ENCODE measurements at regions not wholly inside any gene's neighbourhood (a gene's known extent, or its start where the extent isn't known, plus 50 kb on each side); places are given as distances from the start of the nearest gene placed in this dataset.

GRCh38 chr9:80931163-80931562 lies 758.2 kb downstream of the TLE1 start:
- no peak for TF ChIP-seq CTCF (IDR thresholded peaks at IDR 0.05)
- no peak for DNase-seq (ENCODE audit: low spot score)

DNA sequence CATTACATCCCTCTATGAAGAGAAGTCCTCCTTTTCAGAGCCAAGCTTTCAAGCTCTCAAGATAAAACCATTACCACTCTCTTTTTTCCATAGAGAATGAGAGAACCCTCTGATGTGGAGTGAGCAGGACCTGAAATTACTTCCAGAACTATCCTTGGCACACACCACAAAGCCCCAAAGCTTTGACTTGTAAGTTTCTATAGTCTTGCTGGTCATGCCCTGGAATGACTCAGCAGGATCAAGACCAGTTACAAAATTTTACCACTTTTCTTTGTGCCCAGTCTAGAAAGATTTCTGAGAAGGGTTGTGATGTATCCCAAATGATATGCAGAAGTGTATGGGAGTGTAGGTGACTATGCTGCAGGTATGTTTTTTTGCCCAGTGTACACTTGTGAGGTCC lies 760.6 kb downstream of the TLE1 start:
- no peak for TF ChIP-seq CTCF (IDR thresholded peaks at IDR 0.05)
- ATAC-seq (ENCODE audit: low FRiP score) (no peak), DNase-seq (ENCODE audit: low spot score) (no peak)

More at GRCh38 chr9:80931163-80931562, 758.2 kb downstream of the TLE1 start:
- ATAC-seq (ENCODE audit: low FRiP score), result no peak

GRCh38 chr9:80926611-80927010 lies 762.7 kb downstream of the TLE1 start:
- ATAC-seq (ENCODE audit: low FRiP score) (no peak), DNase-seq (ENCODE audit: low spot score) (no peak)
- TF ChIP-seq CTCF (IDR thresholded peaks at IDR 0.05), result no peak

DNA sequence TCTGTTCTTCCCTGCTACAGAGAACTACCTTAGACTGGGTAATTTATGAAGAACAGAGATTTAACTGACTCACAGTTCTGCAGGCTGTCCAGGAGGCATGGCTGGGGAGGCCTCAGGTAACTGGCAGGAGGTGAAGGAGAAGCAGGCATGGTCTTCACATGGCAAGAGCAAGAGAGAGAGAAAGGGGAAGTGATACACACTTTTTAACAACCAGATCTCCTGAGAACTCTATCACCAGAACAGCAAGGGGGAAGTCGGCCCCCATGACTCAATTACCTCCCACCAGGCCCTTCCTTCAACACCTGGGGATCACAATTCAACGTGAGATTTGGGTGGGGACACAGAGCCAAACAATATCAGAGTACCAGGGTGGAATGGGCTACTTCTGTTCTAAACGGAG lies 766.8 kb downstream of the TLE1 start:
- ATAC-seq (ENCODE audit: low FRiP score) (no peak), DNase-seq (ENCODE audit: low spot score) (no peak)
- TF ChIP-seq CTCF (IDR thresholded peaks at IDR 0.05), result no peak

GRCh38 chr9:80906728-80907127 lies 782.6 kb downstream of the TLE1 start:
- no peak for TF ChIP-seq CTCF (IDR thresholded peaks at IDR 0.05)
- DNase-seq (ENCODE audit: low spot score) (no peak), ATAC-seq (ENCODE audit: low FRiP score) (no peak)

GRCh38 chr9:80899208-80899607 lies 790.1 kb downstream of the TLE1 start:
- DNase-seq (ENCODE audit: low spot score), result no peak
- no peak for TF ChIP-seq CTCF (IDR thresholded peaks at IDR 0.05)
- ATAC-seq (ENCODE audit: low FRiP score), result no peak

DNA sequence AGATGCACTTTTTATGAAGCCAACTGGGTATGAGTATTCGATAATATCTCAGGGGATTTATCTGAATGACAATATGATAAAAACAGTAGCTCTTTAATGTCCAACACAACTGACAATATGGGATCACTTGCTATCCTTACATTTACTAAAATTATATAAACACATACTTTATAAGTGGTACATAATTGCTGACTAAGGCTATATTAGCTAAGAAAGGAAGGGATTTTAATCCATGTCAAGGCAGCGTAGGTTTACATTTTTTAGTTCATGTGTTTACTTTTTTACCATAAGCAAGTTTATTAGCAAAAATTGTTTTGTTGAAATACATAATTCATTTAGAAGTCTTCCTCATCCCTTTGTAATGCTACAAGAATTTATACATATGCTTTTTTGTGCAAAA lies 796.2 kb downstream of the TLE1 start:
- ATAC-seq (ENCODE audit: low FRiP score) (no peak), DNase-seq (ENCODE audit: low spot score) (no peak)
- no peak for TF ChIP-seq CTCF (IDR thresholded peaks at IDR 0.05)
